DOHH2 (cell line): ENCODE measurements at regions not wholly inside any gene's neighbourhood (a gene's known extent, or its start where the extent isn't known, plus 50 kb on each side); places are given as distances from the start of the nearest gene placed in this dataset.

Experiments used
- CTCF ChIP-seq: fragments of 200-600 bp; sonication (generic); IDR thresholded peaks from one replicate; pipeline ENCODE4 v1.5.1; 2014; ENCODE audit warnings: antibody characterized with exemption, mild to moderate bottlenecking, low read depth, low read length; ENCODE audit not compliant: poor library complexity, severe bottlenecking
- EZH2phosphoT487 ChIP-seq: fragments of 200-600 bp; sonication (generic); IDR thresholded peaks from 2 replicates; pipeline ENCODE4 v1.6.1; 2017; ENCODE audit warnings: borderline replicate concordance, mild to moderate bottlenecking, antibody characterized with exemption, low read length, moderate library complexity, mixed read lengths

GRCh38 chr1:72891976-72892375 is 609.6 kb upstream of the NEGR1 start:
- TF ChIP-seq CTCF (no peak), EZH2phosphoT487 (no peak)
